Osteocyte (in vitro differentiated cells): ENCODE measurements at regions not wholly inside any gene's neighbourhood (a gene's known extent, or its start where the extent isn't known, plus 50 kb on each side); places are given as distances from the start of the nearest gene placed in this dataset.
"Not testable (repeated sequence)": the region's sequence is repeated elsewhere in the genome, so short reads cannot be mapped to it uniquely, and the experiment has no call there.

Source experiments
- DNase-seq: peaks from one replicate; pipeline ENCODE4 v3.0.0; 2021; ENCODE audit warnings: mixed read lengths; ENCODE audit not compliant: unreplicated experiment; ENCODE audit errors: extremely low spot score
- H3K27ac Mint-ChIP-seq: one replicate; pipeline ENCODE4 v1.8.0; 2021; ENCODE audit warnings: mild to moderate bottlenecking, mixed read lengths; ENCODE audit not compliant: unreplicated experiment
- H3K27me3 Mint-ChIP-seq: one replicate; pipeline ENCODE4 v1.8.0; 2021; ENCODE audit warnings: mixed read lengths; ENCODE audit not compliant: unreplicated experiment
- H3K36me3 Mint-ChIP-seq: one replicate; pipeline ENCODE4 v1.8.0; 2021; ENCODE audit warnings: mixed read lengths; ENCODE audit not compliant: unreplicated experiment
- H3K4me1 Mint-ChIP-seq: one replicate; pipeline ENCODE4 v1.8.0; 2021; ENCODE audit warnings: mixed read lengths; ENCODE audit not compliant: unreplicated experiment
- H3K4me3 Mint-ChIP-seq: one replicate; pipeline ENCODE4 v1.8.0; 2021; ENCODE audit warnings: mild to moderate bottlenecking, moderate library complexity, mixed read lengths; ENCODE audit not compliant: unreplicated experiment
- H3K9me3 Mint-ChIP-seq: one replicate; pipeline ENCODE4 v1.8.0; 2021; ENCODE audit warnings: mixed read lengths; ENCODE audit not compliant: unreplicated experiment
- CTCF ChIP-seq: fragments of 200-600 bp; sonication (generic); IDR thresholded peaks from 2 replicates; pipeline ENCODE4 v1.5.0; 2021; ENCODE audit warnings: antibody characterized with exemption, mild to moderate bottlenecking, moderate library complexity

- no peaks in the 10 kb centered on the region for H3K27me3 Mint-ChIP-seq
- no peak for DNase-seq
- no peak overlapping the region for H3K4me3 Mint-ChIP-seq
- H3K9me3 Mint-ChIP-seq = peaks cover under 1% of the 10 kb centered on the region
- no peak overlapping the region for H3K27ac Mint-ChIP-seq
- no peak for TF ChIP-seq CTCF
- H3K36me3 Mint-ChIP-seq = no peaks in the 10 kb centered on the region
- H3K4me1 Mint-ChIP-seq = peaks cover 16% of the 10 kb centered on the region
Observed at GRCh38 chr13:82961757-82962156, 920.5 kb downstream of the SLITRK1 start.

- not testable (repeated sequence) for H3K27me3 Mint-ChIP-seq, H3K4me1 Mint-ChIP-seq, H3K36me3 Mint-ChIP-seq, DNase-seq, H3K4me3 Mint-ChIP-seq, H3K27ac Mint-ChIP-seq
- H3K9me3 Mint-ChIP-seq = peaks cover 11% of the 10 kb centered on the region
Observed at GRCh38 chr13:82952336-82952735, 929.9 kb downstream of the SLITRK1 start.

GRCh38 chr13:82947683-82948082, 934.6 kb downstream of the SLITRK1 start:
- peaks cover 21% of the 10 kb centered on the region for H3K9me3 Mint-ChIP-seq
- no peaks in the 10 kb centered on the region for H3K36me3 Mint-ChIP-seq
- no peak for DNase-seq
- no peak overlapping the region for H3K27ac Mint-ChIP-seq
- no peaks in the 10 kb centered on the region for H3K27me3 Mint-ChIP-seq
- TF ChIP-seq CTCF = no peak
- peaks cover 18% of the 10 kb centered on the region for H3K4me1 Mint-ChIP-seq
- H3K4me3 Mint-ChIP-seq = no peak overlapping the region

GRCh38 chr13:82947191-82947621, 935.1 kb downstream of the SLITRK1 start:
- DNase-seq = no peak
- Mint-ChIP-seq H3K27ac (no peak overlapping the region), H3K4me1 (peaks cover 18% of the 10 kb centered on the region), H3K4me3 (no peak overlapping the region), H3K36me3 (no peaks in the 10 kb centered on the region), H3K9me3 (peaks cover 21% of the 10 kb centered on the region), H3K27me3 (no peaks in the 10 kb centered on the region)
- no peak for TF ChIP-seq CTCF

- Mint-ChIP-seq H3K4me3 (no peak overlapping the region), H3K36me3 (no peaks in the 10 kb centered on the region), H3K27me3 (no peaks in the 10 kb centered on the region), H3K9me3 (no peaks in the 10 kb centered on the region), H3K4me1 (peaks cover 9% of the 10 kb centered on the region), H3K27ac (no peak overlapping the region)
- TF ChIP-seq CTCF = no peak
- DNase-seq = no peak
Observed at GRCh38 chr13:82938644-82939043, 943.6 kb downstream of the SLITRK1 start.

- H3K4me3 Mint-ChIP-seq = no peak overlapping the region
- no peaks in the 10 kb centered on the region for H3K9me3 Mint-ChIP-seq
- DNase-seq = no peak
- no peak overlapping the region for H3K27ac Mint-ChIP-seq
- no peaks in the 10 kb centered on the region for H3K36me3 Mint-ChIP-seq
- H3K4me1 Mint-ChIP-seq = peaks cover 10% of the 10 kb centered on the region
- TF ChIP-seq CTCF = no peak
- no peaks in the 10 kb centered on the region for H3K27me3 Mint-ChIP-seq
Observed at GRCh38 chr13:82934000-82934399, 948.3 kb downstream of the SLITRK1 start.
